ENCODE measurements at regions not wholly inside any gene's neighbourhood (a gene's known extent, or its start where the extent isn't known, plus 50 kb on each side); places are given as distances from the start of the nearest gene placed in this dataset.
"Not testable (repeated sequence)": the region's sequence is repeated elsewhere in the genome, so short reads cannot be mapped to it uniquely, and the experiment has no call there.

DNA sequence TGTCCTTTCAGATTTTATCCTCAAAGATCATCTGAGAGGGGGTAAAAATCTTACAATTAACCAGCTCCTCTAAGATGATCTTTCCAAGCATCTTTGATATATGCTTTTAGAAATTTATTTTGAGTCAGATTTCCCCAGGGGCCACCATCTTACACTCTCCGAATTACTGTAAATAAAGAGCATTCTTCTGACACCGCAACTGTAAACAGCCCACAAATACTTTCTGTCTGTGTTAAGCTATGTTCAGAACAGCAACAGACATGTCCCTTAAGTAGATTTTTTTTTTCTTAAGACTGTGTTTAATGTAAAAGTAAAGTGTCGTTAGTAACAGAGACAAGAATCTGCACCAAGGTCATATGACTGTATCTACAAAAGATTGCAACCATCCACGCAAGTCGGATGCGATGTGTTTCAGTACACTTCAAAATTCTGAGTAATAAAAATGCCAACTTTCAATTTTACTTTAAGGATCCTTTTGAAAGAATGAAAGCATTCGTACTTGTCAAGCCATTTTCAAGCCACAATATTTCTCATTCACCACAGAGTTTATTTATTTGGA is 159.0 kb upstream of the KCNH8 start:
- no peak for DNase-seq (ENCODE audit: low read depth)
- no peak overlapping the region for H3K4me3 ChIP-seq (ENCODE audit: low read depth, low read length)
- TF ChIP-seq, protein P1, sequence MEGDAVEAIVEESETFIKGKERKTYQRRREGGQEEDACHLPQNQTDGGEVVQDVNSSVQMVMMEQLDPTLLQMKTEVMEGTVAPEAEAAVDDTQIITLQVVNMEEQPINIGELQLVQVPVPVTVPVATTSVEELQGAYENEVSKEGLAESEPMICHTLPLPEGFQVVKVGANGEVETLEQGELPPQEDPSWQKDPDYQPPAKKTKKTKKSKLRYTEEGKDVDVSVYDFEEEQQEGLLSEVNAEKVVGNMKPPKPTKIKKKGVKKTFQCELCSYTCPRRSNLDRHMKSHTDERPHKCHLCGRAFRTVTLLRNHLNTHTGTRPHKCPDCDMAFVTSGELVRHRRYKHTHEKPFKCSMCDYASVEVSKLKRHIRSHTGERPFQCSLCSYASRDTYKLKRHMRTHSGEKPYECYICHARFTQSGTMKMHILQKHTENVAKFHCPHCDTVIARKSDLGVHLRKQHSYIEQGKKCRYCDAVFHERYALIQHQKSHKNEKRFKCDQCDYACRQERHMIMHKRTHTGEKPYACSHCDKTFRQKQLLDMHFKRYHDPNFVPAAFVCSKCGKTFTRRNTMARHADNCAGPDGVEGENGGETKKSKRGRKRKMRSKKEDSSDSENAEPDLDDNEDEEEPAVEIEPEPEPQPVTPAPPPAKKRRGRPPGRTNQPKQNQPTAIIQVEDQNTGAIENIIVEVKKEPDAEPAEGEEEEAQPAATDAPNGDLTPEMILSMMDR (conservative IDR thresholded peaks at IDR 0.05; ENCODE audit: low read depth, low read length) = no peak

DNA sequence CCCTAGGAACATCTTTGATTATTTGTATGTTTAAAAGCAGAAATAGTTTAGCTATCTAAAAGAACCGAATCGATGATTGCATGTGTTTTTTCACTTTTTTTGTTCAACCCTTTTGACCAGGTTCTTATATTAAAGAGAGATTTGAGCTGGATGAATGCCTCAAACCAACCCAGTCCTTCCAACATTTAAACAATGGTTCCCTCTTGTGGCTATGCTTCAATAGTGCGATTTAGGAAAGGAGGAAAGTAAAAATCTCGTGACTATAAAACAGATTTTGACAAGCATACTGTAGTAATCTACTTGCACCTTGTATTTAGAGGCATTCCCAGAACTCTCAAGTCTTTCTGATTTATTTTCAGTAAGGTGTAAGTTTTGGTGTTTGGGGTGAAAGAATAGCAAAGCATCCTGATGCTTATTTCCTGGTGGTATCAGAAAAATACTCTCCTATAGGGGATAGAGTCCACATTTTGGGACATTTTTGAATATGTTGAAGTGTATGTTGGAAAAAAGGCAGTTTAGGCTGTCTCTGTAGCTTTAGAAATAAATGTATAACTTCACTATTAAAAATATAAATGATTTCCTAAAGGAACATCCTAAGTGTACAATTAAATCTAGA is 159.6 kb upstream of the KCNH8 start:
- DNase-seq (ENCODE audit: low read depth) = peak; percentile 6
- H3K4me3 ChIP-seq (ENCODE audit: low read depth, low read length) = no peak overlapping the region
- TF ChIP-seq, protein P1 (conservative IDR thresholded peaks at IDR 0.05; ENCODE audit: low read depth, low read length) = no peak

GRCh38 chr3:18987862-18988447 is 160.4 kb upstream of the KCNH8 start:
- TF ChIP-seq, protein P1 (conservative IDR thresholded peaks at IDR 0.05; ENCODE audit: low read depth, low read length) = no peak
- no peak overlapping the region for H3K4me3 ChIP-seq (ENCODE audit: low read depth, low read length)
- no peak for DNase-seq (ENCODE audit: low read depth)

DNA sequence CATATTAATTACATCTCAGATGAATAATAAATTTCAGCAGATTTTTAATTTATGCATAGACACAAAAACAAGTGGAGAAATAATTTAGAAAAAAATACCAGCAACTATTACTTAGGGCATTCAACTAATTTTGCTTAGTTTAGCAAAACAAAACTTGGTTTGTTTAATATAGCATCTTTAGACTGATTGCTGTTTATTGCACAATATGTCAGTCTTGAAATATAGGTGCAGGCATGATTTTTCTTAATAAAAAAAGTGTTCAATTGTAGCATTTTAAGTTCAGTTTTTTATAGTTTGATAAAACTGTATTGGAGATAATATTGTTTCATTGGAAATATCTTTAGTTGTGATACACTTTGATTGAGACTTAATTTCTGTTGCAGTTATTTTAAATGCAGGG is 161.2 kb upstream of the KCNH8 start:
- no peak for DNase-seq (ENCODE audit: low read depth)
- no peak overlapping the region for H3K4me3 ChIP-seq (ENCODE audit: low read depth, low read length)
- TF ChIP-seq, protein P1 (conservative IDR thresholded peaks at IDR 0.05; ENCODE audit: low read depth, low read length) = no peak

GRCh38 chr3:18982920-18983319 is 165.4 kb upstream of the KCNH8 start:
- TF ChIP-seq, protein P1 (conservative IDR thresholded peaks at IDR 0.05; ENCODE audit: low read depth, low read length) = no peak
- H3K4me3 ChIP-seq (ENCODE audit: low read depth, low read length) = no peak overlapping the region
- DNase-seq (ENCODE audit: low read depth) = no peak

- not testable (repeated sequence) for DNase-seq (ENCODE audit: low read depth); H3K4me3 ChIP-seq (ENCODE audit: low read depth, low read length)
These were observed 172.2 kb upstream of the KCNH8 start for GRCh38 chr3:18976102-18976501.

DNA sequence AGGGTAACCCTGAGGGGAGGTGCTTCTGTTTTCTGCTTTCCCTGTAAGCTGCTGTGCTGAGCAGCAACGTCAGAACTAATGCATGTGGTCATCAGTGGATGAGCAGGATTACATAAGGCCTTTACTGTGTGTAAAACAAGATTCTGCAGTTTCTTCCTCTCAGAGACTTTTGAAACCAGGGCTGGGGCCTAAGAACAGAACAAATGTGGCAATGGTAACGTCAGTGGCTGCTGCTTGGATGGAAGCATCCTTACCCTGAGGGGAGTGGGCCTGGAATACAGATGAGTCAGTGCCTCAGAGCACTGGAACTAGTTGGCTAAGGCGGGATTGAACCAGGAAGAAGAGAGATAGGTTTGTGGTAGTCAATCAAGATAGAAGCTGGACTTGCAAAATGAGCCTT is 180.2 kb upstream of the KCNH8 start:
- DNase-seq (ENCODE audit: low read depth) = no peak
- TF ChIP-seq, protein P1 (conservative IDR thresholded peaks at IDR 0.05; ENCODE audit: low read depth, low read length) = no peak
- no peak overlapping the region for H3K4me3 ChIP-seq (ENCODE audit: low read depth, low read length)

All from choroid plexus epithelial cell (primary cell).